HL-60 (cell line): ENCODE measurements at regions not wholly inside any gene's neighbourhood (a gene's known extent, or its start where the extent isn't known, plus 50 kb on each side); places are given as distances from the start of the nearest gene placed in this dataset.

Experiments
- GABPA ChIP-seq: IDR thresholded peaks from 2 replicates; pipeline ENCODE4 v1.6.1; 2012; ENCODE audit warnings: low read depth
- POLR2AphosphoS5 ChIP-seq: IDR thresholded peaks from 2 replicates; pipeline ENCODE4 v1.6.1; 2012; ENCODE audit warnings: low read depth
- REST ChIP-seq: IDR thresholded peaks from 2 replicates; pipeline ENCODE4 v1.6.1; 2012; ENCODE audit warnings: low read depth; ENCODE audit not compliant: insufficient replicate concordance
- TF ChIP-seq, protein P1 (sequence below): IDR thresholded peaks from one replicate; pipeline ENCODE4 v1.5.1; 2011; ENCODE audit warnings: low read length, control low read depth, inconsistent platforms; ENCODE audit not compliant: insufficient read depth

DNA sequence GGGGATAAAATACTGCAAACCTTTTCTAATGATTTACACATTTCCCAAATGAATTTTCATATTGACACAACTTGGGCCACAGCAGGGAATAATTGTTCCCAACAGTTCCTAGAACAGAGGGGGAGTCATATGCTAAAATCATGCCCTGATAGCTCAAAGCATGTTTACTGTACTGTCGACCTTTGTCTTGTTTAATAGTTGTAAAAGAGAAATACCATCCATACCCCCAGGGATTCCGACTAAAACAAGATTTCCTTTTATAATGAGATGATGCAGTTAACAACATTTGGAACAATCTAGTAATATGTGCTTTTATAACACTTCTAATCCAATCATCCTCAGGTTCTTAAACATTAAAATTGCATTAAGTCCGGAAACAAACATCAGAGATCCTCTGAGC lies 759.7 kb downstream of the OLFM4 start:
- TF ChIP-seq, protein P1, sequence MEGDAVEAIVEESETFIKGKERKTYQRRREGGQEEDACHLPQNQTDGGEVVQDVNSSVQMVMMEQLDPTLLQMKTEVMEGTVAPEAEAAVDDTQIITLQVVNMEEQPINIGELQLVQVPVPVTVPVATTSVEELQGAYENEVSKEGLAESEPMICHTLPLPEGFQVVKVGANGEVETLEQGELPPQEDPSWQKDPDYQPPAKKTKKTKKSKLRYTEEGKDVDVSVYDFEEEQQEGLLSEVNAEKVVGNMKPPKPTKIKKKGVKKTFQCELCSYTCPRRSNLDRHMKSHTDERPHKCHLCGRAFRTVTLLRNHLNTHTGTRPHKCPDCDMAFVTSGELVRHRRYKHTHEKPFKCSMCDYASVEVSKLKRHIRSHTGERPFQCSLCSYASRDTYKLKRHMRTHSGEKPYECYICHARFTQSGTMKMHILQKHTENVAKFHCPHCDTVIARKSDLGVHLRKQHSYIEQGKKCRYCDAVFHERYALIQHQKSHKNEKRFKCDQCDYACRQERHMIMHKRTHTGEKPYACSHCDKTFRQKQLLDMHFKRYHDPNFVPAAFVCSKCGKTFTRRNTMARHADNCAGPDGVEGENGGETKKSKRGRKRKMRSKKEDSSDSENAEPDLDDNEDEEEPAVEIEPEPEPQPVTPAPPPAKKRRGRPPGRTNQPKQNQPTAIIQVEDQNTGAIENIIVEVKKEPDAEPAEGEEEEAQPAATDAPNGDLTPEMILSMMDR, result no peak
- TF ChIP-seq REST, result no peak
- TF ChIP-seq GABPA, result no peak
- no peak for TF ChIP-seq POLR2AphosphoS5
